HEK293 (cell line): ENCODE measurements at regions not wholly inside any gene's neighbourhood (a gene's known extent, or its start where the extent isn't known, plus 50 kb on each side); places are given as distances from the start of the nearest gene placed in this dataset.
A peak's percentile ranks its signal among the peaks of the same experiment; 100 is the strongest.

Source experiments
- CTCF ChIA-PET: fragments of 350-600 bp; formaldehyde crosslinking; extraction: SDS; loops from one replicate; lab custom pipeline; 2021; ENCODE audit warnings: antibody characterized with exemption; lab: Yijun Ruan, JAX
- POLR2A ChIA-PET: fragments of 300-600 bp; formaldehyde crosslinking; extraction: SDS; loops from one replicate; lab custom pipeline; 2020; ENCODE audit warnings: antibody characterized with exemption, inconsistent platforms; lab: Yijun Ruan, JAX
- H3K27ac ChIP-seq: fragments of 200-500 bp; sonication (Bioruptor generic); 2 replicates; pipeline ENCODE4 v1.5.1; 2014; ENCODE audit warnings: low read depth, low read length, control low read depth, inconsistent platforms; ENCODE audit errors: extremely low read depth
- H3K36me3 ChIP-seq, 2 experiments: fragments of 200-500 bp in 1 of 2; sonication (Bioruptor generic) in 1 of 2; 1 replicate in 1 of 2; 2 replicates in 1 of 2; pipeline ENCODE4 v1.5.1; 2014 to 2017; ENCODE audit warnings: inconsistent platforms in 2 of 2, low read length in 2 of 2; ENCODE audit not compliant: control insufficient read depth in 2 of 2, insufficient read depth in 1 of 2
- H3K4me1 ChIP-seq: fragments of 200-500 bp; sonication (Bioruptor generic); 2 replicates; pipeline ENCODE4 v1.5.1; 2014; ENCODE audit warnings: mild to moderate bottlenecking, low read length, inconsistent platforms; ENCODE audit not compliant: control insufficient read depth, insufficient read depth
- H3K4me3 ChIP-seq: 2 replicates; pipeline ENCODE4 v1.5.1; 2011; ENCODE audit warnings: low read depth, mild to moderate bottlenecking, control low read depth, low read length, moderate library complexity
- H3K9me3 ChIP-seq: fragments of 200-500 bp; sonication (Bioruptor generic); 2 replicates; pipeline ENCODE4 v1.5.1; 2014; ENCODE audit warnings: low read depth, low read length, inconsistent platforms; ENCODE audit not compliant: control insufficient read depth, insufficient read depth
- KLF10 ChIP-seq: fragments of 450-650 bp; IDR thresholded peaks from 2 replicates; pipeline ENCODE4 v1.5.1; 2018; ENCODE audit warnings: missing biosample characterization, mild to moderate bottlenecking, missing genetic modification characterization
- SCRT2 ChIP-seq: fragments of 450-650 bp; formaldehyde crosslinking; IDR thresholded peaks from 2 replicates; pipeline ENCODE4 v1.5.1; 2016; ENCODE audit warnings: missing biosample characterization, missing genetic modification characterization
- SP7 ChIP-seq: fragments of 450-650 bp; formaldehyde crosslinking; IDR thresholded peaks from 2 replicates; pipeline ENCODE4 v1.5.1; 2016; ENCODE audit warnings: missing biosample characterization, missing genetic modification characterization
- ZBTB20 ChIP-seq: fragments of 450-650 bp; formaldehyde crosslinking; IDR thresholded peaks from 2 replicates; pipeline ENCODE4 v1.5.1; 2016; ENCODE audit warnings: missing biosample characterization, missing genetic modification characterization
- ZFP3 ChIP-seq: fragments of 450-650 bp; formaldehyde crosslinking; IDR thresholded peaks from 2 replicates; pipeline ENCODE4 v1.5.1; 2016; ENCODE audit warnings: low read depth, missing biosample characterization, missing genetic modification characterization
- ZNF202 ChIP-seq: fragments of 450-650 bp; formaldehyde crosslinking; IDR thresholded peaks from 2 replicates; pipeline ENCODE4 v1.5.1; 2016; ENCODE audit warnings: missing biosample characterization, missing genetic modification characterization, borderline replicate concordance
- ZNF223 ChIP-seq: fragments of 450-650 bp; formaldehyde crosslinking; IDR thresholded peaks from 2 replicates; pipeline ENCODE4 v1.5.1; 2016; ENCODE audit warnings: missing biosample characterization, missing genetic modification characterization
- ZNF248 ChIP-seq: fragments of 450-650 bp; formaldehyde crosslinking; IDR thresholded peaks from 2 replicates; pipeline ENCODE4 v1.5.1; 2017; ENCODE audit warnings: missing biosample characterization, missing genetic modification characterization
- ZNF335 ChIP-seq: fragments of 450-650 bp; formaldehyde crosslinking; conservative IDR thresholded peaks from 2 replicates; pipeline ENCODE4 v1.5.1; 2016; ENCODE audit warnings: missing biosample characterization, missing genetic modification characterization
- ZNF350 ChIP-seq: fragments of 450-650 bp; formaldehyde crosslinking; IDR thresholded peaks from 2 replicates; pipeline ENCODE4 v1.5.0; 2017; ENCODE audit warnings: missing biosample characterization, mild to moderate bottlenecking, missing genetic modification characterization
- ZNF366 ChIP-seq: fragments of 450-650 bp; formaldehyde crosslinking; conservative IDR thresholded peaks from 2 replicates; pipeline ENCODE4 v1.5.1; 2016; ENCODE audit warnings: missing biosample characterization, missing genetic modification characterization
- ZXDB ChIP-seq: fragments of 450-650 bp; formaldehyde crosslinking; IDR thresholded peaks from 2 replicates; pipeline ENCODE4 v1.5.1; 2016; ENCODE audit warnings: missing biosample characterization, missing genetic modification characterization
- TF ChIP-seq, protein P1 (sequence below): fragments of 450-650 bp; formaldehyde crosslinking; IDR thresholded peaks from 2 replicates; pipeline ENCODE4 v1.5.1; 2016; ENCODE audit warnings: missing biosample characterization, missing genetic modification characterization
- TF ChIP-seq, protein P2 (sequence below): fragments of 450-650 bp; formaldehyde crosslinking; IDR thresholded peaks from 2 replicates; pipeline ENCODE4; 2016; ENCODE audit warnings: missing biosample characterization, missing genetic modification characterization
- TF ChIP-seq, protein P3 (sequence below): fragments of 450-650 bp; IDR thresholded peaks from 2 replicates; pipeline ENCODE4 v1.5.1; 2018; ENCODE audit warnings: missing biosample characterization, missing genetic modification characterization
- TF ChIP-seq, protein P4 (sequence below): fragments of 450-650 bp; formaldehyde crosslinking; IDR thresholded peaks from 2 replicates; pipeline ENCODE4 v1.5.1; 2016; ENCODE audit warnings: missing biosample characterization, missing genetic modification characterization

DNA sequence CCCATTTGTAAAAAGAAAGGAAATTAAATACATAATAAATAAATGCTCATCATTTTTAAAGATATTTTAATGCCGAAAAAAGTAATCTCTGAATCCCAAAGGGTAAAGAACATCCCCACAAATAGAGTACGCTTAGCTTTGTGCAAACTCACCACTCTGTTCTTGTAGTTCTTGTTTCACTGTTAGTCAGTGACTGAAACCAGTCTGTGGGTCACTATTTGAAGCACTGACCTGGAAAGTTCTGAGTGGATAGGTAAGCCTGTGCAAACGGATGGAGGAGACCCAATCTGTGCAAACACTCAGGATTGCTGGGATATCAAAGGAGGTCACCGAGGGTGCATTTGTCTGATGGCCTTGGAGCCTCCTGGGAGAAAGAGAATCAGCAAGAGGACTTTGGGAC lies 68.1 kb upstream of the TSPAN11 start (continued):
- TF ChIP-seq, protein P1, sequence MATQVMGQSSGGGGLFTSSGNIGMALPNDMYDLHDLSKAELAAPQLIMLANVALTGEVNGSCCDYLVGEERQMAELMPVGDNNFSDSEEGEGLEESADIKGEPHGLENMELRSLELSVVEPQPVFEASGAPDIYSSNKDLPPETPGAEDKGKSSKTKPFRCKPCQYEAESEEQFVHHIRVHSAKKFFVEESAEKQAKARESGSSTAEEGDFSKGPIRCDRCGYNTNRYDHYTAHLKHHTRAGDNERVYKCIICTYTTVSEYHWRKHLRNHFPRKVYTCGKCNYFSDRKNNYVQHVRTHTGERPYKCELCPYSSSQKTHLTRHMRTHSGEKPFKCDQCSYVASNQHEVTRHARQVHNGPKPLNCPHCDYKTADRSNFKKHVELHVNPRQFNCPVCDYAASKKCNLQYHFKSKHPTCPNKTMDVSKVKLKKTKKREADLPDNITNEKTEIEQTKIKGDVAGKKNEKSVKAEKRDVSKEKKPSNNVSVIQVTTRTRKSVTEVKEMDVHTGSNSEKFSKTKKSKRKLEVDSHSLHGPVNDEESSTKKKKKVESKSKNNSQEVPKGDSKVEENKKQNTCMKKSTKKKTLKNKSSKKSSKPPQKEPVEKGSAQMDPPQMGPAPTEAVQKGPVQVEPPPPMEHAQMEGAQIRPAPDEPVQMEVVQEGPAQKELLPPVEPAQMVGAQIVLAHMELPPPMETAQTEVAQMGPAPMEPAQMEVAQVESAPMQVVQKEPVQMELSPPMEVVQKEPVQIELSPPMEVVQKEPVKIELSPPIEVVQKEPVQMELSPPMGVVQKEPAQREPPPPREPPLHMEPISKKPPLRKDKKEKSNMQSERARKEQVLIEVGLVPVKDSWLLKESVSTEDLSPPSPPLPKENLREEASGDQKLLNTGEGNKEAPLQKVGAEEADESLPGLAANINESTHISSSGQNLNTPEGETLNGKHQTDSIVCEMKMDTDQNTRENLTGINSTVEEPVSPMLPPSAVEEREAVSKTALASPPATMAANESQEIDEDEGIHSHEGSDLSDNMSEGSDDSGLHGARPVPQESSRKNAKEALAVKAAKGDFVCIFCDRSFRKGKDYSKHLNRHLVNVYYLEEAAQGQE: no peak

DNA sequence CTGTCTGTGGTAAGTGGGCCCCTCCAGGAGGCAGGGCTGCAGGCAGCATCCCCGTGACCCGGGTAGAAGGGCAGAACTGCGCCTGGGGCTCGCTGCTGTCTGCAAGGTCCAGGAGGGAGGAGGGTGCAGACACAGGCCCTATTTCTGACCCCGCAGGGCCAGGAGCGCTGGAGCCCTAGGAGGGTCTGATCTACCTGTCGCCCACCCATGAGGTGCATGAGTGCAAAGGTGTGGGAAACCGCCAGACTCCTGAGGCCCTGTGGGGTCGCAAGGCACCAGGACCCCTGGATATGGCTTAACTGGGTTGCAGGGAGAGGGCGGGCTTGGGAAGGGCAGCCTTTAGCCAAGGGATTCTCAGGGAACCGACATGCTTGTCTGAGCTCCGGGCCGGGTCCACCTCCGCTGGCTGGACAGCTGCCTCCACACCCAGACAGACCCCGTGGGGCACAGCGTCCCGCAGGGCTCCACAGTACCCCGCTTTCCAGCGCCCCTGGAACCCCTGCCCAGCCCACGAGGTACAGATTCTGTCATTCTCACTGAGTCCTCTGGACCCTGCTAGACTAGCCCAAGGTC lies 72.9 kb upstream of the TSPAN11 start:
- H3K9me3 ChIP-seq: no peaks in the 10 kb centered on the region
- H3K4me1 ChIP-seq: no peaks in the 10 kb centered on the region
- ChIA-PET POLR2A (no interaction called here), CTCF (no interaction called here)
- H3K27ac ChIP-seq: no peak overlapping the region
- no peaks in the 10 kb centered on the region for H3K36me3 ChIP-seq
- TF ChIP-seq ZNF202 (tag by site-specific recombination) (no peak), ZBTB20 (tag by site-specific recombination) (no peak), SCRT2 (tag by site-specific recombination) (peak; percentile 45; the same call in 1 of the 2 replicates), SP7 (tag by site-specific recombination) (no peak)
- H3K4me3 ChIP-seq: no peak overlapping the region

DNA sequence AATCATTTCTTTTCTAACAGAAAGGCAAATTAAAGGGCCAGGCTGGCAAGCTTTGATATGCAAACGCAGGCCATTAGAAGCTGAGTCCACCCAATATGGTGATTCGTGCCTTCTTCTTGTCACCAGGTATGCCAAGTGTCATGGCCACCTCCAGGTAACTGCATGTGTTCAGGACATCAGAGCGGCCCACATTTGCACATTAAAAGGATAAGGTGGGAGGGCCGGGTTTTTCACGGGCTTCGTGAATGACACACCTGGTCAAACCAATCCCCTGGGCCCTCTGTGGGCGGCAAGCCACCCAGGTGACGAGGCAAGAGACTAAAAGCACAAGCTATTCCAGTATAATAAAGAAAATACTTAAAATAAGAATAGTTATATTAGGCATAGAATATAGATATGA lies 75.9 kb upstream of the TSPAN11 start:
- no peak overlapping the region for H3K4me3 ChIP-seq
- POLR2A ChIA-PET: interaction anchor here (1.1 kb wide), 1 partner anchor 135 kb away, joined by 3 read pairs; no protein-coding TSS in a partner anchor
- H3K27ac ChIP-seq: no peak overlapping the region

More for the DNA sequence above, 75.9 kb upstream of the TSPAN11 start:
- Histone ChIP-seq H3K36me3 (no peaks in the 10 kb centered on the region), H3K9me3 (no peaks in the 10 kb centered on the region), H3K4me1 (no peaks in the 10 kb centered on the region)
- TF ChIP-seq, protein P2, sequence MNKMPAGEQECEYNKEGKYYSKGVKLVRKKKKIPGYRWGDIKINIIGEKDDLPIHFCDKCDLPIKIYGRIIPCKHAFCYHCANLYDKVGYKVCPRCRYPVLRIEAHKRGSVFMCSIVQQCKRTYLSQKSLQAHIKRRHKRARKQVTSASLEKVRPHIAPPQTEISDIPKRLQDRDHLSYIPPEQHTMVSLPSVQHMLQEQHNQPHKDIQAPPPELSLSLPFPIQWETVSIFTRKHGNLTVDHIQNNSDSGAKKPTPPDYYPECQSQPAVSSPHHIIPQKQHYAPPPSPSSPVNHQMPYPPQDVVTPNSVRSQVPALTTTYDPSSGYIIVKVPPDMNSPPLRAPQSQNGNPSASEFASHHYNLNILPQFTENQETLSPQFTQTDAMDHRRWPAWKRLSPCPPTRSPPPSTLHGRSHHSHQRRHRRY (tag by site-specific recombination): no peak
- TF ChIP-seq ZXDB (tag by site-specific recombination) (no peak), ZNF223 (tag by site-specific recombination) (no peak), ZFP3 (tag by site-specific recombination) (no peak), ZNF350 (tag by site-specific recombination) (no peak), ZNF248 (tag by site-specific recombination) (no peak), ZNF335 (no peak), ZNF366 (tag by site-specific recombination) (no peak), KLF10 (tag by site-specific recombination) (no peak)
- TF ChIP-seq, protein P3, sequence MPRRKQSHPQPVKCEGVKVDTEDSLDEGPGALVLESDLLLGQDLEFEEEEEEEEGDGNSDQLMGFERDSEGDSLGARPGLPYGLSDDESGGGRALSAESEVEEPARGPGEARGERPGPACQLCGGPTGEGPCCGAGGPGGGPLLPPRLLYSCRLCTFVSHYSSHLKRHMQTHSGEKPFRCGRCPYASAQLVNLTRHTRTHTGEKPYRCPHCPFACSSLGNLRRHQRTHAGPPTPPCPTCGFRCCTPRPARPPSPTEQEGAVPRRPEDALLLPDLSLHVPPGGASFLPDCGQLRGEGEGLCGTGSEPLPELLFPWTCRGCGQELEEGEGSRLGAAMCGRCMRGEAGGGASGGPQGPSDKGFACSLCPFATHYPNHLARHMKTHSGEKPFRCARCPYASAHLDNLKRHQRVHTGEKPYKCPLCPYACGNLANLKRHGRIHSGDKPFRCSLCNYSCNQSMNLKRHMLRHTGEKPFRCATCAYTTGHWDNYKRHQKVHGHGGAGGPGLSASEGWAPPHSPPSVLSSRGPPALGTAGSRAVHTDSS (tag by site-specific recombination): no peak
- TF ChIP-seq, protein P4, sequence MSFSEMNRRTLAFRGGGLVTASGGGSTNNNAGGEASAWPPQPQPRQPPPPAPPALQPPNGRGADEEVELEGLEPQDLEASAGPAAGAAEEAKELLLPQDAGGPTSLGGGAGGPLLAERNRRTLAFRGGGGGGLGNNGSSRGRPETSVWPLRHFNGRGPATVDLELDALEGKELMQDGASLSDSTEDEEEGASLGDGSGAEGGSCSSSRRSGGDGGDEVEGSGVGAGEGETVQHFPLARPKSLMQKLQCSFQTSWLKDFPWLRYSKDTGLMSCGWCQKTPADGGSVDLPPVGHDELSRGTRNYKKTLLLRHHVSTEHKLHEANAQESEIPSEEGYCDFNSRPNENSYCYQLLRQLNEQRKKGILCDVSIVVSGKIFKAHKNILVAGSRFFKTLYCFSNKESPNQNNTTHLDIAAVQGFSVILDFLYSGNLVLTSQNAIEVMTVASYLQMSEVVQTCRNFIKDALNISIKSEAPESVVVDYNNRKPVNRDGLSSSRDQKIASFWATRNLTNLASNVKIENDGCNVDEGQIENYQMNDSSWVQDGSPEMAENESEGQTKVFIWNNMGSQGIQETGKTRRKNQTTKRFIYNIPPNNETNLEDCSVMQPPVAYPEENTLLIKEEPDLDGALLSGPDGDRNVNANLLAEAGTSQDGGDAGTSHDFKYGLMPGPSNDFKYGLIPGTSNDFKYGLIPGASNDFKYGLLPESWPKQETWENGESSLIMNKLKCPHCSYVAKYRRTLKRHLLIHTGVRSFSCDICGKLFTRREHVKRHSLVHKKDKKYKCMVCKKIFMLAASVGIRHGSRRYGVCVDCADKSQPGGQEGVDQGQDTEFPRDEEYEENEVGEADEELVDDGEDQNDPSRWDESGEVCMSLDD (tag by site-specific recombination): no peak
- CTCF ChIA-PET: interaction anchor here (0.6 to 3.0 kb wide), 18 partner anchors 12 to 850 kb away, joined by 3 to 54 read pairs (median 4); no protein-coding TSS in a partner anchor
